DMS153 (cell line): ENCODE measurements at regions not wholly inside any gene's neighbourhood (a gene's known extent, or its start where the extent isn't known, plus 50 kb on each side); places are given as distances from the start of the nearest gene placed in this dataset.
"Not testable (repeated sequence)": the region's sequence is repeated elsewhere in the genome, so short reads cannot be mapped to it uniquely, and the experiment has no call there.

Source experiments
- DNase-seq: peaks from one replicate; lab custom pipeline; 2025; lab: John Stamatoyannopoulos, UW

DNA sequence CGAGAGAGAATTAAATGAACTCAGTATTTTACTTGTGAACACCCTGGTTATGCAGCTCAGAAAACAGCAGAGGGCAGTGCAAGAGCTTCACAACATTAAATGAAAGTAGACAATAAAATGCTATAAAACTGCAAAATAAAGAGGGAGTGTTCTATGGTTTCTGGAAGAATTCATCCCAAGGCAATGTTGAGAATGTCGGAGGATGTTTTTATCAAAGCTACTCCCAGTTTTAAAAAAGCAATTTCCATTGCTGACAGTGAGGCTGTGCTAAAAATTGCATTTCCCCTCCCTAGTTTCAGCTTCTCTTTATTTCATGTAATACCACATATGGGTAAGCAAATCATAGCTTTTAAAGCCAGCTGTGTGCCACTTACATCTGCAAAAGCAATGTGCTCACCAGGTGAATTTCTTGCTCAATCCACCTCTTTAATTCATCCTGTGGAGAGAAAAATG lies 296.8 kb downstream of the RAB38 start:
- peak; percentile 5 for DNase-seq

DNA sequence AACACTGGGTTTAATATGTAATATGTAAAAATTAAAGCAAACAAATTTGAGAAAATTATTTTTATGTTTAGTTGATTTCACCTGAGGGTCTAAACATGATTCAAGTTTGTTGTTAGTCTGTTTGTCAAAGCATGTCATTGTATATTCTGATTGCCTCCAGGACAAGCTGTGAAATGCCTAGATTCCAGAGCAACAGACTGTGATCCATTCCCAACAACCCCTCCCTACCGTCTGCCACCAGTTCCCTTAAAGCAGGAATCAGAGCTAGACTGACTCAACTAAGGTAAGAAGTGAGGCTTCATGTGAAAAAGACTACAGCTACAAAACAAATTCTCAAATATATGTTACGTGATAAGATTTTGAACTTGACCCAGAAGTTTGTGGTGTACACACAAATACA lies 304.2 kb downstream of the RAB38 start:
- DNase-seq, result no peak

- DNase-seq, result no peak
Observed at GRCh38 chr11:87870086-87870485, 305.2 kb downstream of the RAB38 start.

DNA sequence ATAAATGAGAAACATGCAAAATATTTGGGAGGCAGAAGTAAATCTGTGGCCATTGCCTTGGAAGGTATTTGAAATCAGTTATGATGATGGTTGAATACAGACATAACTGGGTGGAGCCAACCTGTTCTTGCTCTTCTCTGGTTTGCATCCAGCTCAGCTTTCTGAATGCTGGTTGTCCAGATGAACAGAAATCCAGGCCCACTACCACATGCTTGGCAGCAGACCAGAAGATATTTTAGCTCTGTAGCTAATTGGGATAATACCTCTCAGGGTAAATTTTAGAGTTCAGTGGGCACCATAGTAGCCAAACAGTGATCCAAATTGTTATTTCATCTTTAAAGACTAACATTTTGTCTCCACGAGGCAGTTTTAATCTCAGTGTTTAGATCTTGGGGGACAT lies 308.3 kb downstream of the RAB38 start:
- no peak for DNase-seq

DNA sequence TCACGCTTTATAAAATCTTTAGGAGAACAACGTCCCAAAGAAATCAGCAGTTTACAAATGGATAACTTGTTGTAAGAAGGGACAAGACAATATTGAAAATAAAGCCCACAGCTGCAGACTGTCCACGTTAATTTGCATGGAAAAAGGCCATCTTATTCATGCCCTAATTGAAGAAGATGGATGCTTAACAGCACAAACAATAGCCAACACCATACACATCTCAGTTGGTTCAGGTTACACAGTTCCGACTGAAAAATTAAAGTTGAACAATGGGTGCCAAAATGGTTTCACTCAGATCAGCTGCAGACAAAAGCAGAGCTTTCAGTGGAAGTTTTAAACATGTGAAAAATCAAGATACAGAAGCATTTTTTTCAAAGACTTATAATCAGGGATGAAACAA lies 314.2 kb downstream of the RAB38 start:
- no peak for DNase-seq

- DNase-seq, result no peak
Observed at GRCh38 chr11:87859636-87860035, 315.6 kb downstream of the RAB38 start.

DNA sequence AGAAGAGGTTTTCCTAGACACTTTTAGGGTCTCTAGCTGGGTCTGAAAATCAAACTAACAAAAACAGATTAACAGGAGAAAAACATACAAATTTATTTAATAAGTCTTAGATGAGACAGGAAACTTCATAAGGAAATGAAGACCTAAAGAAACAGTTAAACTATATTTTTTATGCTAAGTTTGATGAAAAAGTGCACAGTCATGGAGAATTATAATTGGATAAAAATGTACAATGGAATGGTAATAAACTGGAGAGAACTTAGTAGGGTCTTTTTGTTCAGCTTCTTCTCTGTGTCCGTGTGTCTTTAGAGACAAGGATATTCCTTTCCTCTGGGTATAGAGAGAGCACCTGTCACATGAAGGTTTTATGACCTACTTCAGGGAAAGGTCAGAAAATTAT lies 323.4 kb downstream of the RAB38 start:
- DNase-seq, result no peak

- DNase-seq, result no peak
Observed at GRCh38 chr11:87851234-87851633, 324.0 kb downstream of the RAB38 start.

- no peak for DNase-seq
Observed at GRCh38 chr11:87849216-87849615, 326.0 kb downstream of the RAB38 start.

DNA sequence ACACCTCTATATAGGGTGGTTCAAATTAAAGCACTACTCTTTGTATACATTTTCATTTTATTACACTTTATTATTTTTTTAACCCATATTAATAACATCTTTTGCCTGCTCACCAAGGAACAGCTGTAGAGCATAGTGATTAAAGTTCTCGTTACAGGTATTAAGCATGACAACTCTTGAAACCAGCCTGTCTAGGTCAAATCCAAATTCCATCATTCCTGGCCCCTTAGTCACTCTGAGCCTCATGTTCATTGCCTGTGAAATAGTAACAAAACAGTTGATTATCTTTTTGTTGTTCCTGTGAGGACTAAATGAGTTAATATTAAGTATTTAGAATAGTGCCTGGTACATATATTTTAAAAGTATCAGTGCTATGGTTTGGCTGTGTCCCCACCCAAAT lies 334.5 kb downstream of the RAB38 start:
- no peak for DNase-seq

DNA sequence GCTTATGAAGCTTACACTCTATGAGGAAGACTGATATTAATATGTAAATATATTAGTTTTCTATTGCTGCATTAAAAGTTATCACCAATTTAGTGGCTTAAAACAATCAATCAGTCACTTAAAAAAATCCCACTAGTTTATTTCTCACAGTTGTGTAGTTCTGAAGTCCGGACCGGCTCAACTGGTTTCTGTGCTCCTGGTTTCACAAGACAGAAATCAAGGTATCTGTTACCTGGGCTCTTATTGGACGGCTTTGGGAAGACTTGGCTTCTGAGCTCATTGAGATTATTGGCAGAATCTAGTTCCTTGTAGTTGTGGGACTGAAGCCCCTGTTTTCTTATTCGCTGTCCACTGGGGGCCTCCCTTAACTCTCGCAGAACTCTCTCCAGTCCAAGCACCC lies 343.0 kb downstream of the RAB38 start:
- DNase-seq, result no peak

DNA sequence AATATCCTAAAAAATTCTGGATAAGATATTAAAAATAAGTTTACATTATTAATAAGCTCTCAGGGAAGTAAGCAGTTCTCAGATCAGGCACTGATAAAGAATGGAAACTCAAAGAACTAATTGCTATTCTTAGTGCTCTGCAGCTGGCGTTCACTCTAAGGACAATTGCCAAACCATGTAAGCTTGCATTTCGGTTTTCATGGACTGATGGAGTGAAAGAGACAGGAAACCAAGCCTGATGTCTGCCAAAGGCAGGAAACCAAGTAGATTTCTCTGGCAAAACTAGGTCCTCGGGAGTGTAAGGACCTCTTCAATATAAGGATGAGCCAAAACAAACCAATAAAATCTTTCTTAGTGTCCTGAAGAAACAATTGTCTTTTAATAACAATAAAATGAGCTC lies 355.2 kb downstream of the RAB38 start:
- DNase-seq, result no peak

DNA sequence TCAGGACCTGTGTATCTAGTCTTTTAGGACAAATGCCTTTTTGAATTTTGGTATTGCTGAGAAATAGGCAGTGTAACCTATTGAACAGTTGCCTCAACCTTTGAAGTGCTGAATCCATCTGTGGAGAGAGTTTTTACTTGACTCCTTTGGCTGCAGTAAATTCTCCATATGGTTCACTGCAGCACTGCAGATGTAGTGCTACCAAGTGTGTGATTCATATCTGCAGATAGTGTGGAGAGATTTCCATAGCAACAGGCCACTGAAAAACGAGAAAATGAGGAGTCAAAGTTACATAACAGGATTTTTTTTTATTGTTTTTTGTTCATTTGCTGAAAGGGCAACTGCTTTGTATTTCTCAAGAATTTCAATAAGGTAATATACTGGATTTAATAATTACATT lies 356.1 kb downstream of the RAB38 start:
- DNase-seq, result no peak

GRCh38 chr11:87812571-87813365 lies 362.5 kb downstream of the RAB38 start:
- DNase-seq, result no peak

GRCh38 chr11:87810486-87810885 lies 364.8 kb downstream of the RAB38 start:
- DNase-seq, result no peak

DNA sequence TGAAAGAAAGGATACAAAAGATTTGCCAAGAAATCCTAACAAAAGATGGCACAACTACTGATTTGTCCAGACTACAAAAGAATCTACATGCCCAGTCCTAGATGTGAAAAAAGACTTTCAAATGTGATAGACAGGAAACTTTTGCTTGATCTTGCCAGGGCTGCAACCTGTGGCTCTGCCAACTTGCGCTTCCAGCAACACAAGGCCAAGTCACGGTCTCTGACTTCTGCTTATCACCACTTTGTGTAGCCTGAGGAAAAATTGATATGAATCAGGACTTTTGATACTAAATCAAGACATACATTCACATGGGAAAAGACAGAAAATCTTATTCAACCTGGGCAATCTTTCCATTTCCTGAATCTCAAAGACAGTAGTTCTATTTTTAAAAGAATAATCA lies 366.0 kb downstream of the RAB38 start:
- no peak for DNase-seq

- DNase-seq, result no peak
Observed at GRCh38 chr11:87804176-87804575, 371.1 kb downstream of the RAB38 start.

DNA sequence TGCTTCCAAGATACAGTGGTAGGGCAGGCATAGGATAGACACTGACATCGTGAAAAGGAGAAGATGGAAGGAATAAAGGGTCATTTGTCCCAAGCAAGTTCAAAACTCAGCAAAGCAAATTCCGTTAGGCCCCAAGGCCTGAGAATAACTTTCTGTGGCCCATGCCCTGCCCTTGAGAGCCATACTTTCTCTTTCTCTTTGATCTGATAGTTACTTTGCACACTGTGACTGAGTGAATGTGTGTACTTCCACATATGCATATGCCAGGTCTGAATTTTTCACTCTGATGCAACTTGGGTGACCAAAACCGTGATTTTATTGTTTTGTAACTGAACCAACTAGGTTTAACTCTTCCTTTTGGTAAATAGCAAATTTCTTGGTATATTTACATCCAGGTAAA lies 371.5 kb downstream of the RAB38 start:
- DNase-seq, result no peak

- not testable (repeated sequence) for DNase-seq
Observed at GRCh38 chr11:87784862-87785261, 390.4 kb downstream of the RAB38 start.

DNA sequence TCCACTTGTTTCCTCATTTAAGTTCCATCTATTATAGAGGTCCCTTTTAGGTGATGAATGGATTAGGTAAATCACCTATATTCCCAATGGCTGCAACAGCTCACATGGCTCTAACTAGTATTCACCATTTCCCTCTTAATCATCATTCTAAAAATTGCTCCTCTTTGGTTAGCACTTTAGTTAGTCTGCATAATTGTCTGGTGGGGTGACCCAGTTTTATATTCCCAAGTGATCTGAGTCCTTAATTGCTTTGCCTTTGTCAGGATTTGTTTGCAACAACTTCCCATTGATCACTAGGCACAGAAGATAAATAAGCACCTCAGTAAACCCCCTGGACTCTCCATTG lies 395.2 kb downstream of the RAB38 start:
- no peak for DNase-seq

DNA sequence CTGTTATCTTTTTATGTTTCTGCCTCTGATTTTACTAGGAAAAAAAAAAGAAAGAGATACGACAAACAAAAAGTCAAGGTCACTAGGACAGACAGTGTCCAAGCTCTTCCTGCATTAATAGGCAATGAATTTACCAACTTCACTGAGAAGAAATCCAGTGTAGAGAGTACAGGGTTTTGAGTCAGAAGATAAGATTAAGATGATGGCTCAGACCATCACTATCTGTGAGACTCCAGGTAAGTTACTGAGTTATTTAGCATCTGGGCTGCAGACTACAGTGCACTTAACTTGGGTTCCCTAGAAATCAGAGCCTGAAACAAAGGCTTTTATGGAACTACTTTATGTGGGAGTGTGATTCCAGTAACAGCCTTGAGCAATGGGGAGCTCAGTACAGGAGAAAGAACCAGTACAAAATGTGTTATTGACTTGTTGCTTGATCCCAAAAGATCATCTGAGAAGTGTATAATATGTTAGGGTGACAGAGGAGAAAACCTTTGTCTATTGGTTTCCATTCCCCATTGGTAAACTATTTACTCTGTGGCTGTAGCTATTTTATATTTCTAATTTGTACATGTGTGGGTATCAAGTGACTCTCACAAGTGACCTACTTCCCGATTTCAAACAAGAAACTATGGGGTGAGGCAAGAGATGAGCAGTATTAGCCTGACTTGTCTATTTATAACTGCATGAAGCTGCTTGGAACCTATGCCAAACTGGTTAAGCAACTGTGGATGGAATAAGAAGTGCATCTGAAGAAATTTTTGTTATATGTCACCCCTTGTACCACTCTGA lies 395.8 kb downstream of the RAB38 start:
- DNase-seq, result no peak

- DNase-seq, result no peak
Observed at GRCh38 chr11:87778357-87778756, 396.9 kb downstream of the RAB38 start.

- no peak for DNase-seq
Observed at GRCh38 chr11:87775036-87775435, 400.2 kb downstream of the RAB38 start.

DNA sequence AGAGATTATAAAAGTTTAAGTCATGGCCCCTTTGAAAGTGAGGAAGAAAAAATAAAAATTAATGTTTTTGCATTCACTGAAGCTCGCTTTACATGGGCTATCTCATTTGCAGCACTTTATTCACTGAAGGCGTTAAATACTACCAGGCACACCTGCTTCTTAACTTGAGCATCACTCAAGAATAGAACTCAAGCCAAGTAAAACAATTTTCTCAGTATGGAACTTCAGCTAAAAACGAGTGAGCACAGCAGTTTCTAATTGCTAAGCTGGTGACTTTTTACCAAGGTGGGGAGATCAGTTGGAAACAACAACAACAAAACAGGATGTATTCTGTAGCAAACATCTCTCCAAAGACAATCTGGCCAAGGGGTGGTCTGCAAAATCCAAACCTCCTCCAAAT lies 405.6 kb downstream of the RAB38 start:
- no peak for DNase-seq
